Upper lobe of left lung (tissue), 4 donors: ENCODE measurements at regions not wholly inside any gene's neighbourhood (a gene's known extent, or its start where the extent isn't known, plus 50 kb on each side); places are given as distances from the start of the nearest gene placed in this dataset.

Experiments
- CTCF ChIP-seq, 6 experiments: fragments of 450-650 bp in 4 of 6; fragments of 200-600 bp in 2 of 6; sonication (generic) in 2 of 6; IDR thresholded peaks; one replicate each; pipeline ENCODE4 v1.5.1; 2016 to 2019; ENCODE audit warnings: antibody characterized with exemption in 6 of 6
- POLR2A ChIP-seq, 4 donors: fragments of 450-650 bp; IDR thresholded peaks; one replicate each; pipeline ENCODE4 v1.5.1; 2016 to 2017; ENCODE audit warnings: antibody characterized with exemption in 4 of 4, mild to moderate bottlenecking in 2 of 4

DNA sequence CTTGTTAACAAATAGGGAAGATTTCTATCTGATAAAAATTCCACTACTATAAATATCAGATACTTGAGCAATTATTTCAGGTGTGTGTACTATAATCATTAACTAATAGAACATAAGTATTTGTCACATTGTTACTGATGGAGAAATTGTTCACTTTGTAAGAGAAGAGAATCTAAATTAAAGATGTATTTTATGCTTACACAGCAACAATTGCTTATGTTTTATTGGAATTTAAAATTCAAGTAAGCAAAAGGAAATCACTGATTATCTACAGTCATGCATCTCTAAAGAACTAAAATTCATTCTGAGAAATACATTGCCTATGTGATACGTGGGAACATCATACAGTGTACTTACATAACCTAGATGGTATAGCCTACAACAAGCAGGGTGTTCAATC, 1590.8 kb downstream of the GRIK2 start:
- TF ChIP-seq CTCF (IDR thresholded peaks at IDR 0.05) (no peak), POLR2A (IDR thresholded peaks at IDR 0.05) (no peak)
